Spleen (tissue), 11 donors: ENCODE measurements at regions not wholly inside any gene's neighbourhood (a gene's known extent, or its start where the extent isn't known, plus 50 kb on each side); places are given as distances from the start of the nearest gene placed in this dataset.

ENCODE experiments used
- DNase-seq: peaks from one replicate; pipeline ENCODE4 v3.0.0-alpha.2; 2020
- H3K27ac ChIP-seq, 8 donors: fragments of 200-600 bp; sonication (generic) in 7 of 8; 1 replicate in 4 of 8; 2 replicates in 4 of 8; pipeline versions ENCODE4 v1.5.0 to v1.8.0; 2016 to 2021; ENCODE audit warnings: inconsistent platforms in 4 of 8, mild to moderate bottlenecking in 4 of 8, moderate library complexity in 1 of 8
- H3K27me3 ChIP-seq, 7 donors: fragments of 200-600 bp; sonication (generic) in 6 of 7; replicated peaks in 1 of 7; 1 replicate in 4 of 7; 2 replicates in 3 of 7; pipeline versions ENCODE4 v1.5.0 to v1.8.0; 2016 to 2021; ENCODE audit warnings: inconsistent platforms in 3 of 7, mild to moderate bottlenecking in 1 of 7
- H3K36me3 ChIP-seq, 6 donors: fragments of 200-600 bp; sonication (generic) in 5 of 6; 1 replicate in 4 of 6; 2 replicates in 2 of 6; pipeline versions ENCODE4 v1.5.0 to v1.8.0; 2016 to 2021; ENCODE audit warnings: inconsistent platforms in 2 of 6
- H3K4me1 ChIP-seq, 6 donors: fragments of 200-600 bp; sonication (generic) in 5 of 6; 1 replicate in 3 of 6; 2 replicates in 3 of 6; pipeline versions ENCODE4 v1.5.0 to v1.8.0; 2016 to 2021; ENCODE audit warnings: inconsistent platforms in 3 of 6
- H3K4me3 ChIP-seq, 8 donors: fragments of 200-600 bp; sonication (generic) in 7 of 8; 1 replicate in 4 of 8; 2 replicates in 4 of 8; pipeline versions ENCODE4 v1.5.0 to v1.8.0; 2016 to 2021; ENCODE audit warnings: inconsistent platforms in 4 of 8, mild to moderate bottlenecking in 4 of 8, moderate library complexity in 2 of 8
- H3K9me3 ChIP-seq, 8 donors: fragments of 200-600 bp; sonication (generic) in 7 of 8; 1 replicate in 4 of 8; 2 replicates in 4 of 8; pipeline versions ENCODE4 v1.5.0 to v1.8.0; 2016 to 2021; ENCODE audit warnings: inconsistent platforms in 4 of 8
- POLR2A ChIP-seq, 3 donors: fragments of 450-650 bp; IDR thresholded peaks; one replicate each; pipeline ENCODE4 v1.5.1; 2017; ENCODE audit warnings: antibody characterized with exemption in 3 of 3, mild to moderate bottlenecking in 1 of 3
- POLR2AphosphoS5 ChIP-seq, 3 donors: sonication (generic); formaldehyde crosslinking; IDR thresholded peaks; one replicate each; pipeline ENCODE4 v1.5.1; 2017; ENCODE audit warnings: antibody characterized with exemption in 3 of 3
- WGBS, 5 donors: extraction: QIAGEN DNeasy Blood & Tissue Kit in 3 of 5; methylation state at CpG; one replicate each; pipeline versions ENCODE4 v1.1.5 to v1.1.7; 2013 to 2018; 5-methylcytosine and 5-hydroxymethylcytosine counted together
- intact Hi-C: fragments of 100-400 bp; cut with DNase I; formaldehyde crosslinking; loops from one replicate; pipeline ENCODE4 v1.15.0; 2023; ENCODE audit warnings: low total_unique reads
- TF ChIP-seq, protein P1 (sequence below), 11 experiments: fragments of 200-600 bp in 7 of 11; fragments of 450-650 bp in 4 of 11; sonication (generic) in 4 of 11; IDR thresholded peaks in 8 of 11; conservative IDR thresholded peaks in 3 of 11; 1 replicate in 7 of 11; 2 replicates in 4 of 11; pipeline versions ENCODE4 v1.4.0 to v1.8.0; 2016 to 2021; ENCODE audit warnings: antibody characterized with exemption in 11 of 11, inconsistent platforms in 4 of 11, mild to moderate bottlenecking in 1 of 11
- donor health status: healthy with polysubstance abuse.
- donor health status: DM: no; HTN: no; CAD: no; lungs with moderate emphysema.
- donor health status: DM: no; HTN: no; CAD: no.
- donor health status: Bipolar disorder and iron deficiency.
- donor health status: healthy.
- donor health status: DM: no; HTN: no; CAD: no.
- donor health status: DM: yes; HTN: yes; CAD: no.

DNA sequence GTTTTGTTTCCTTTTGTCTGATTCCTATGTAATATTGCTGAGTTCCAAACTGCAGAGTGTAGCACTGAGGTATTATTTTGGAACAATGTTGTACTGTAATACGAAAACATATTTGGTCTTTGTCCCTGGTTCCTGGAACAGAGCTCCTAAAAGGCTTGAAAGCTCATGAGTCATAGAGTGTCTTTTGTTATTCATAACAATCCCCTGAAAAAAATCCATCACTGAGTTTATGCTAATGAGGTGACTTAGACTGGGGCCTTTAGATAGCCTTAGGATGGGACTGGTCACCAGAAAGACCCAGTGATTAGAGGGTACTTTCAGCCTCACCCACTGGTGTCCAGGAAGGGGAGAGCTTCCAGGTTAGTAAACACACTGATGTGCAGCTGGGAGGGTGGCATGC is 132.7 kb upstream of the POU5F2 start:
- no peak for TF ChIP-seq POLR2AphosphoS5 (IDR thresholded peaks at IDR 0.05)
- TF ChIP-seq, protein P1, sequence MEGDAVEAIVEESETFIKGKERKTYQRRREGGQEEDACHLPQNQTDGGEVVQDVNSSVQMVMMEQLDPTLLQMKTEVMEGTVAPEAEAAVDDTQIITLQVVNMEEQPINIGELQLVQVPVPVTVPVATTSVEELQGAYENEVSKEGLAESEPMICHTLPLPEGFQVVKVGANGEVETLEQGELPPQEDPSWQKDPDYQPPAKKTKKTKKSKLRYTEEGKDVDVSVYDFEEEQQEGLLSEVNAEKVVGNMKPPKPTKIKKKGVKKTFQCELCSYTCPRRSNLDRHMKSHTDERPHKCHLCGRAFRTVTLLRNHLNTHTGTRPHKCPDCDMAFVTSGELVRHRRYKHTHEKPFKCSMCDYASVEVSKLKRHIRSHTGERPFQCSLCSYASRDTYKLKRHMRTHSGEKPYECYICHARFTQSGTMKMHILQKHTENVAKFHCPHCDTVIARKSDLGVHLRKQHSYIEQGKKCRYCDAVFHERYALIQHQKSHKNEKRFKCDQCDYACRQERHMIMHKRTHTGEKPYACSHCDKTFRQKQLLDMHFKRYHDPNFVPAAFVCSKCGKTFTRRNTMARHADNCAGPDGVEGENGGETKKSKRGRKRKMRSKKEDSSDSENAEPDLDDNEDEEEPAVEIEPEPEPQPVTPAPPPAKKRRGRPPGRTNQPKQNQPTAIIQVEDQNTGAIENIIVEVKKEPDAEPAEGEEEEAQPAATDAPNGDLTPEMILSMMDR (IDR thresholded peaks at IDR 0.05 in 8 of 11, conservative IDR thresholded peaks at IDR 0.05 in 3 of 11): no peak
- TF ChIP-seq POLR2A (IDR thresholded peaks at IDR 0.05): no peak
- no peak overlapping the region for H3K4me3 ChIP-seq
- H3K27ac ChIP-seq: no peak overlapping the region
- peaks cover 0 to 26% (median 2%) of the 10 kb centered on the region in 6 donors for H3K36me3 ChIP-seq
- H3K4me1 ChIP-seq: no peaks in the 10 kb centered on the region
- no peaks in the 10 kb centered on the region for H3K27me3 ChIP-seq
- intact Hi-C loops: no loop called here
- no peak for DNase-seq
- H3K9me3 ChIP-seq: no peaks in the 10 kb centered on the region
- 68 to 86% (median 76%) methylated on average over 1 of the region's 1 CpG for WGBS, 5 donors

GRCh38 chr5:93873211-93873736 is 131.9 kb upstream of the POU5F2 start:
- Histone ChIP-seq H3K9me3 (no peaks in the 10 kb centered on the region), H3K27me3 (no peaks in the 10 kb centered on the region), H3K4me3 (no peak overlapping the region), H3K36me3 (peaks cover 0 to 22% (median 2%) of the 10 kb centered on the region in 6 donors), H3K27ac (no peak overlapping the region), H3K4me1 (no peaks in the 10 kb centered on the region)
- TF ChIP-seq POLR2A (IDR thresholded peaks at IDR 0.05) (no peak), POLR2AphosphoS5 (IDR thresholded peaks at IDR 0.05) (no peak)
- TF ChIP-seq, protein P1 (IDR thresholded peaks at IDR 0.05 in 8 of 11, conservative IDR thresholded peaks at IDR 0.05 in 3 of 11): no peak
- no peak for DNase-seq
- intact Hi-C loops: no loop called here
- 83 to 100% (median 95%) methylated on average over 1 of the region's 1 CpG for WGBS, 5 donors

DNA sequence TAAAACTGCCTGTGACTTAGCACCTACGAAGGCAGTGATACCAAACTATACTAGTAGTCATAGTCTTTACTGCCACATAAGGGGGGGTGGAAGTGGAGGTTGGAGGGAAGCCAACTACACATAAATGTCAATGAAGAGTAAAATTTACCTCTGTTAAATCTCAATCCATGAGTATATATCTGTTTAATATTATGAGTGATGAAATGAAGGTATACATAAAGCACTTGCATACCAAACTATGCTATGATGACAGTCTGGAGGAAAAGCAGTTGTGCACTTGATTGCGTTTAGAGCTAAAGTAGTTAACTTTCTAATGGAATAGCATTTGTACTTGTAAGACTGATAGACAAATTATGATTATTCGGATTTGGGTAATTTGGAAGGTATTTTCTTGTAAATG is 129.2 kb upstream of the POU5F2 start:
- intact Hi-C loops: no loop called here

DNA sequence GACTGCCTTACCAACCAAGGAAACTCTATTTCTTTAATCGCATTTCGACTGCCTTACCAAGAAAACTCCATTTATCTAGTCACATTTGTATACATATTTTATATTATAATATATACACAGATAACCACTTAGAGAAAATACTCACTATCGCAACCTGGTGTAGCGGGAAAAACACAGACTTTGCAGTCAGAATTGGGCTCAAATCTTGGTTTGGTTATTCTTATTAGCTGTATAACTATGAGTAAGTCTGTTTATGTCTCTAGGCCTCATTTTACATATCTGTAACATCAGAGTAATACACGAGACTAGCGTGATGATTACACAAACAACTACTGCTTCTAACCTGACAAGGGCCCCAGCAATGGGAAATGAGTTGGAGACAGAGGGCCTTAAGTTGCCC is 127.5 kb upstream of the POU5F2 start:
- H3K9me3 ChIP-seq: no peaks in the 10 kb centered on the region
- no peaks in the 10 kb centered on the region for H3K4me1 ChIP-seq
- intact Hi-C loops: no loop called here
- no peak overlapping the region for H3K27ac ChIP-seq
- no peaks in the 10 kb centered on the region for H3K27me3 ChIP-seq
- no peak overlapping the region for H3K4me3 ChIP-seq
- peaks cover 0 to 46% (median 4%) of the 10 kb centered on the region in 6 donors for H3K36me3 ChIP-seq
- DNase-seq: no peak
- TF ChIP-seq, protein P1 (IDR thresholded peaks at IDR 0.05 in 8 of 11, conservative IDR thresholded peaks at IDR 0.05 in 3 of 11): no peak
- no peak for TF ChIP-seq POLR2A (IDR thresholded peaks at IDR 0.05)
- TF ChIP-seq POLR2AphosphoS5 (IDR thresholded peaks at IDR 0.05): no peak
- 93 to 98% (median 96%) methylated on average over 6 of the region's 6 CpGs for WGBS, 5 donors

More for the DNA sequence above, 129.2 kb upstream of the POU5F2 start:
- no peaks in the 10 kb centered on the region for H3K9me3 ChIP-seq
- WGBS, 5 donors: 94 to 97% (median 96%) methylated on average over 3 of the region's 3 CpGs
- no peaks in the 10 kb centered on the region for H3K27me3 ChIP-seq
- no peak overlapping the region for H3K4me3 ChIP-seq
- DNase-seq: no peak
- no peaks in the 10 kb centered on the region for H3K4me1 ChIP-seq
- no peak overlapping the region for H3K27ac ChIP-seq
- H3K36me3 ChIP-seq: peaks cover 0 to 33% (median 4%) of the 10 kb centered on the region in 6 donors
- TF ChIP-seq POLR2A (IDR thresholded peaks at IDR 0.05): no peak
- TF ChIP-seq POLR2AphosphoS5 (IDR thresholded peaks at IDR 0.05): no peak
